GM18511 (cell line): ENCODE measurements at regions not wholly inside any gene's neighbourhood (a gene's known extent, or its start where the extent isn't known, plus 50 kb on each side); places are given as distances from the start of the nearest gene placed in this dataset.

ENCODE experiments used
- ATAC-seq: cut with Tn5 transposase; IDR thresholded peaks from one replicate; pipeline ENCODE4 v1.9.1; 2021; ENCODE audit warnings: mild to moderate bottlenecking, moderate library complexity; ENCODE audit not compliant: unreplicated experiment

- ATAC-seq = no peak
These were observed 233.1 kb upstream of the KLF6 start for GRCh38 chr10:4018054-4018511.

- ATAC-seq = no peak
These were observed 232.3 kb upstream of the KLF6 start for GRCh38 chr10:4017336-4017735.

GRCh38 chr10:4016214-4016740 is 231.3 kb upstream of the KLF6 start:
- no peak for ATAC-seq

- ATAC-seq = peak; percentile 87
These were observed 228.7 kb upstream of the KLF6 start for GRCh38 chr10:4013651-4014121.

- ATAC-seq = no peak
These were observed 227.8 kb upstream of the KLF6 start for GRCh38 chr10:4012848-4013247.

- no peak for ATAC-seq
These were observed 226.3 kb upstream of the KLF6 start for GRCh38 chr10:4011136-4011812.

GRCh38 chr10:4008676-4009382 is 223.8 kb upstream of the KLF6 start:
- no peak for ATAC-seq

- no peak for ATAC-seq
These were observed 222.8 kb upstream of the KLF6 start for GRCh38 chr10:4007771-4008170.

GRCh38 chr10:4006858-4007257 is 221.8 kb upstream of the KLF6 start:
- ATAC-seq = no peak

- ATAC-seq = no peak
These were observed 221.0 kb upstream of the KLF6 start for GRCh38 chr10:4006051-4006450.

GRCh38 chr10:4004990-4005389 is 220.0 kb upstream of the KLF6 start:
- no peak for ATAC-seq

- no peak for ATAC-seq
These were observed 219.1 kb upstream of the KLF6 start for GRCh38 chr10:4004144-4004543.

GRCh38 chr10:4003348-4003973 is 218.5 kb upstream of the KLF6 start:
- ATAC-seq = peak; percentile 46

- ATAC-seq = no peak
These were observed 216.8 kb upstream of the KLF6 start for GRCh38 chr10:4001811-4002210.

- ATAC-seq = no peak
These were observed 214.6 kb upstream of the KLF6 start for GRCh38 chr10:3999642-4000041.

- ATAC-seq = no peak
These were observed 211.7 kb upstream of the KLF6 start for GRCh38 chr10:3996697-3997096.

- no peak for ATAC-seq
These were observed 210.5 kb upstream of the KLF6 start for GRCh38 chr10:3995302-3996210.

GRCh38 chr10:3992382-3993178 is 207.6 kb upstream of the KLF6 start:
- no peak for ATAC-seq

- ATAC-seq = no peak
These were observed 205.3 kb upstream of the KLF6 start for GRCh38 chr10:3990307-3990706.
